ENCODE measurements at regions not wholly inside any gene's neighbourhood (a gene's known extent, or its start where the extent isn't known, plus 50 kb on each side); places are given as distances from the start of the nearest gene placed in this dataset.

DNA sequence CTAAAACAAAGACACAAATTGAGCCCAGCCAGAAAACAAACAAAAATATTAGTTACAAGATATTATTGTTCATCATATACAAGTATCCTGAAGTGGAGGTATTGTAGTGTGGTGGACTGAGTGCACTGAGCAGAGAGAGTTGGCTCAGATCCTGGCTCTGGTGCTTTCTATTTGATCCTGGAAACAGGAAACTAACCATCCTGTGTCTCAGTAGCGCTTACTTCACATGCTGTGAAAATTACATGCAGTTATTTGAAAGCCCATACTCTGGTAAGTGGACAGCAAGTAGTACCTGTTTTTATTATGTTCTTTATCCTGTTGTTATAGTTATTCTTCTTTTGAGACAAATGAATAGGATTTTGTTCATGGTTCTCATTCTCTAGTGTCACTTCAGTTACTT lies 84.3 kb upstream of the CRIM1 start:
- no peaks in the 10 kb centered on the region for H3K79me2 ChIP-seq (replicated peaks; ENCODE audit: insufficient read depth, low read length)
- H3K4me2 ChIP-seq (ENCODE audit: low read length): no peak overlapping the region
- no peaks in the 10 kb centered on the region for H3K9me2 ChIP-seq (ENCODE audit: insufficient read depth, low read length)
- H3K36me3 ChIP-seq (ENCODE audit: insufficient read depth, low read length): no peaks in the 10 kb centered on the region
- no peak overlapping the region for H3K27ac ChIP-seq (ENCODE audit: low read length)
- H4K20me1 ChIP-seq (ENCODE audit: insufficient read depth): no peaks in the 10 kb centered on the region
- no peak overlapping the region for H3K9ac ChIP-seq (ENCODE audit: low read length)
- peaks cover 2% of the 10 kb centered on the region for H3F3A ChIP-seq (ENCODE audit: insufficient read depth, low read length, poor library complexity, severe bottlenecking)
- TF ChIP-seq POLR2AphosphoS5 (IDR thresholded peaks at IDR 0.05) (peak; percentile 67), TAF1 (IDR thresholded peaks at IDR 0.05; ENCODE audit: low read depth) (no peak), EP300 (conservative IDR thresholded peaks at IDR 0.05; ENCODE audit: poor library complexity, severe bottlenecking) (no peak), MXI1 (conservative IDR thresholded peaks at IDR 0.05; ENCODE audit: poor library complexity, severe bottlenecking) (no peak)
- H3K9me3 ChIP-seq (ENCODE audit: low read length): no peaks in the 10 kb centered on the region
- no peaks in the 10 kb centered on the region for H3K27me3 ChIP-seq (ENCODE audit: insufficient read depth, low read depth, low read length)
- no peak overlapping the region for H3K4me3 ChIP-seq (ENCODE audit: low read length)
- no peak overlapping the region for H2AFZ ChIP-seq (ENCODE audit: low read depth, low read length)

- Histone ChIP-seq H3K4me3 (ENCODE audit: low read length) (no peak overlapping the region), H3K4me2 (ENCODE audit: low read length) (no peak overlapping the region), H3F3A (ENCODE audit: insufficient read depth, low read length, poor library complexity, severe bottlenecking) (peaks cover 2% of the 10 kb centered on the region), H4K20me1 (ENCODE audit: insufficient read depth) (no peaks in the 10 kb centered on the region), H3K36me3 (ENCODE audit: insufficient read depth, low read length) (no peaks in the 10 kb centered on the region), H3K27me3 (ENCODE audit: insufficient read depth, low read depth, low read length) (no peaks in the 10 kb centered on the region), H3K9me2 (ENCODE audit: insufficient read depth, low read length) (no peaks in the 10 kb centered on the region), H3K79me2 (replicated peaks; ENCODE audit: insufficient read depth, low read length) (no peaks in the 10 kb centered on the region), H3K27ac (ENCODE audit: low read length) (no peak overlapping the region), H3K9me3 (ENCODE audit: low read length) (no peaks in the 10 kb centered on the region), H3K9ac (ENCODE audit: low read length) (no peak overlapping the region), H2AFZ (ENCODE audit: low read depth, low read length) (no peak overlapping the region)
- no peak for TF ChIP-seq POLR2AphosphoS5 (IDR thresholded peaks at IDR 0.05)
- TF ChIP-seq RAD21 (conservative IDR thresholded peaks at IDR 0.05): no peak
- TF ChIP-seq CTCF (IDR thresholded peaks at IDR 0.05; ENCODE audit: poor library complexity, severe bottlenecking): no peak
- TF ChIP-seq REST (IDR thresholded peaks at IDR 0.05; ENCODE audit: borderline replicate concordance): no peak
- no peak for TF ChIP-seq TAF1 (IDR thresholded peaks at IDR 0.05; ENCODE audit: low read depth)
- TF ChIP-seq MXI1 (conservative IDR thresholded peaks at IDR 0.05; ENCODE audit: poor library complexity, severe bottlenecking): no peak
- no peak for TF ChIP-seq SMC3 (conservative IDR thresholded peaks at IDR 0.05; ENCODE audit: poor library complexity)
Measured at GRCh38 chr2:36270758-36271157, 84.8 kb upstream of the CRIM1 start.

DNA sequence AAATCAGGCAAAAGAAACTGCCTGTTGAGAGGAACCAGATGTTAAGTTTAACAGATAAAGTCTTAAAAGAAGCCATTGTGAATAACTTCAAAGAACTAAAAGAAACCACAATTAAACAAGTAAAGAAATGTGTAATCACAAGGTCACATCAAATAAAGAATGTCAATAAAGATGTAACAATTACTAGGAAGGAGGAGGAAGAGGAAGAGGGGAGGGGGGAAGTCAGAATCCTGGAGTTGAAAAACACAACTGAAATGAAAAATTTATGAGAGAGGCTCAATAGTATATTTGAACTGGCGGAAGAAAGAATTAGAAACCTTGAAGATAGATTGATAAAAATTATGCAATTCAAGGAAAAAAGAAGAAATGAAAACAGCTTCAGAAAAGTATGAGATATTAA lies 88.4 kb upstream of the CRIM1 start:
- TF ChIP-seq MXI1 (conservative IDR thresholded peaks at IDR 0.05; ENCODE audit: poor library complexity, severe bottlenecking): no peak
- no peak overlapping the region for H3K9ac ChIP-seq (ENCODE audit: low read length)
- no peaks in the 10 kb centered on the region for H3K9me3 ChIP-seq (ENCODE audit: low read length)
- H3F3A ChIP-seq (ENCODE audit: insufficient read depth, low read length, poor library complexity, severe bottlenecking): peaks cover 2% of the 10 kb centered on the region
- H3K9me2 ChIP-seq (ENCODE audit: insufficient read depth, low read length): no peaks in the 10 kb centered on the region
- no peaks in the 10 kb centered on the region for H3K79me2 ChIP-seq (replicated peaks; ENCODE audit: insufficient read depth, low read length)
- no peak overlapping the region for H3K4me2 ChIP-seq (ENCODE audit: low read length)
- no peak overlapping the region for H3K27ac ChIP-seq (ENCODE audit: low read length)
- no peaks in the 10 kb centered on the region for H3K36me3 ChIP-seq (ENCODE audit: insufficient read depth, low read length)
- no peaks in the 10 kb centered on the region for H3K27me3 ChIP-seq (ENCODE audit: insufficient read depth, low read depth, low read length)
- H2AFZ ChIP-seq (ENCODE audit: low read depth, low read length): no peak overlapping the region
- no peaks in the 10 kb centered on the region for H4K20me1 ChIP-seq (ENCODE audit: insufficient read depth)
- H3K4me3 ChIP-seq (ENCODE audit: low read length): no peak overlapping the region
